GM23248 (cell line): ENCODE measurements at regions not wholly inside any gene's neighbourhood (a gene's known extent, or its start where the extent isn't known, plus 50 kb on each side); places are given as distances from the start of the nearest gene placed in this dataset.

Experiments
- EZH2 ChIP-seq: fragments of 200-600 bp; sonication (generic); IDR thresholded peaks from 2 replicates; pipeline ENCODE4 v1.6.1; 2018; ENCODE audit warnings: antibody characterized with exemption, mild to moderate bottlenecking; ENCODE audit not compliant: insufficient read depth, poor library complexity, severe bottlenecking
- EZH2phosphoT487 ChIP-seq: fragments of 200-600 bp; sonication (generic); IDR thresholded peaks from 2 replicates; pipeline ENCODE4 v1.6.1; 2018; ENCODE audit warnings: antibody characterized with exemption, moderate library complexity, mild to moderate bottlenecking, low read depth; ENCODE audit not compliant: insufficient read depth

- TF ChIP-seq EZH2 (no peak), EZH2phosphoT487 (no peak)
Observed at GRCh38 chr2:154565433-154565832, 133.1 kb upstream of the KCNJ3 start.
